MG63 (cell line): ENCODE measurements at regions not wholly inside any gene's neighbourhood (a gene's known extent, or its start where the extent isn't known, plus 50 kb on each side); places are given as distances from the start of the nearest gene placed in this dataset.
"Not testable (repeated sequence)": the region's sequence is repeated elsewhere in the genome, so short reads cannot be mapped to it uniquely, and the experiment has no call there.

Source experiments
- DNase-seq: peaks from one replicate; pipeline ENCODE4 v3.0.0-alpha.2; 2020
- H3K27me3 ChIP-seq: fragments of 250-450 bp; sonication (Bioruptor Pico); 2 replicates; pipeline ENCODE4 v1.5.1; 2020; ENCODE audit warnings: mild to moderate bottlenecking, moderate library complexity
- H3K36me3 ChIP-seq: fragments of 250-450 bp; sonication (Bioruptor Pico); 2 replicates; pipeline ENCODE4 v1.5.1; 2020; ENCODE audit warnings: mild to moderate bottlenecking, moderate library complexity
- H3K4me3 ChIP-seq: fragments of 250-450 bp; sonication (Bioruptor Pico); 2 replicates; pipeline ENCODE4 v1.5.1; 2020; ENCODE audit warnings: mild to moderate bottlenecking, moderate library complexity
- H3K9me3 ChIP-seq: fragments of 250-450 bp; sonication (Bioruptor Pico); 2 replicates; pipeline ENCODE4 v1.5.1; 2020; ENCODE audit warnings: mild to moderate bottlenecking, moderate library complexity

DNA sequence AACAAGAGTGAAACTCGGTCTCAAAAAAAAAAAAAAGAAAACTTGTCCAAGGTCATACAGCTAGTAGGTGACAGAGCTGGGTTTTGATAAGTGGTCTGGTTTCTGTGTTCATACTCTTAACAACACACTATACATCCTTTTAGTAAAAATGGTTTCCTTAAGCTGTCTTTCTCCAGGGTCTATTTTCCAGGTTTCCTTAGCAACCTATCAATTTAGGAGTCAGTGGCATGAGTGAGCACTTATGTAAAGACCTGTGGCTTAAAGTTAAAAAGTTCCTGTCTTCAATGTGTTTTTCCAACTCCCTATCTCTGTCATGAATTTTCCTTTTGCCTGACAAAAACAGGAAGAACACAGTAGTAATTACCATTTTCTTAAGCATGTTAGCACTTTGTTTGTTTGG is 480.5 kb downstream of the TMEM135 start:
- no peak for DNase-seq
- H3K9me3 ChIP-seq = 0 out of 2 replicates have a peak, but pooled peaks cover under 1% of the 10 kb centered on the region
- no peaks in the 10 kb centered on the region for H3K36me3 ChIP-seq
- H3K4me3 ChIP-seq = no peak overlapping the region
- no peaks in the 10 kb centered on the region for H3K27me3 ChIP-seq

- Histone ChIP-seq H3K9me3 (no peaks in the 10 kb centered on the region), H3K4me3 (no peak overlapping the region), H3K27me3 (no peaks in the 10 kb centered on the region), H3K36me3 (no peaks in the 10 kb centered on the region)
- DNase-seq = no peak
Measured at GRCh38 chr11:87517351-87517750, 479.6 kb downstream of the TMEM135 start.

DNA sequence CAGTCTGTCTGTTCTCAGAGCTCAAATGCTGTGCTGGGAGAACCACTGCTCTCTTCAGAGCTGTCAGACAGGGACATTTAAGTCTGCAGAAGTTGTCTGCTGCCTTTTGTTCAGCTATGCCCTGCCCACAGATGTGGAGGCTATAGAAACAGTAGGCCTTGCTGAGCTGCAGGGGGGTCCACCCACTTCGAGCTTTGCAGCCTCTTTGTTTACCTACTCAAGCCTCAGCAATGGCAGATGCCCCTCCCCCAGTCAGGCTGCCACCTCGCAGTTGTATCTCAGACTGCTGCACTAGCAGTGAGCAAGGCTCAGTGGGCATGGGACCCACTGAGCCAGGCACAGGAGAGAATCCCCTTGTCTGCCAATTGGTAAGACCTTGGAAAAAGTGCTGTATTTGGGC is 470.0 kb downstream of the TMEM135 start:
- not testable (repeated sequence) for DNase-seq, H3K27me3 ChIP-seq, H3K4me3 ChIP-seq, H3K36me3 ChIP-seq, H3K9me3 ChIP-seq

- H3K27me3 ChIP-seq, DNase-seq, H3K9me3 ChIP-seq, H3K4me3 ChIP-seq, H3K36me3 ChIP-seq: not testable (repeated sequence)
Measured at GRCh38 chr11:87506946-87507345, 469.2 kb downstream of the TMEM135 start.

DNA sequence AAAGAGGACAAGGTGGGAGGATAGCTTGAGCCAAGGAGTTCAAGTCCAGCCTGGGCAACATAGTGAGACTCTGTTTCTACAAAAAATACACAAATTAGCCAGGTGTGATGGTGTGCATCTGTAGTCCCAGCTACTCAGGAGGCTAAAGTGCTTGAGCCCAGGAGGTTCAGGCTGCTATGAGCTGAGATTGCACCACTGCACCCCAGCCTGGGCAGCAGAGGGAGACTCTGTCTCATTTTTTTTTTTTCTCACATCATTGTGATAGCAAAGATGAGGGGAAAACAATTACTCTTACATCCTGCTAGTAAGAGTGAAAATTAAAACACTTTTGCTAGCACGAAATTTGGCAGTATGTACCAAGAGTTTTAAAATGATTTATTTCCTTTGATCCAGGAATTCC is 463.7 kb downstream of the TMEM135 start:
- no peak for DNase-seq
- H3K4me3 ChIP-seq = no peak overlapping the region
- no peaks in the 10 kb centered on the region for H3K27me3 ChIP-seq
- H3K9me3 ChIP-seq = no peaks in the 10 kb centered on the region
- no peaks in the 10 kb centered on the region for H3K36me3 ChIP-seq

DNA sequence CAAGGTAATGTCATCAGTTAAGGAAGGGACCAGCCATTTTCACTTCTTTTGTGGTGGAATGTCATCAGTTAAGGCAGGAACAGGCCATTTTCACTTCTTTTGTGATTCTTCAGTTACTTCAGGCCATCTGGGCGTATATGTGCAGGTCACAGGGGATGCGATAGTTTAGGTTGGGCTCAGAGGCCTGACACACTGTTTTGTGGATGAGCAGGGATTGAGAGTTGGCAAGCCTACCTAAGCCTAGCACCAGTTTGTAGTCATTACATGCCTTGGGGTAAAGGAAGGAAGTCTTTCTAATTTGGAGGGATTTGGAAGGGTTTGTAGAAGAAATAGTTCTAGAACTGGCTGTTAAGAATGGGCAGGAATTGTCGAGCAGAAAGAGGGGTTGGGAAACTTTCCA is 457.2 kb downstream of the TMEM135 start:
- H3K4me3 ChIP-seq, H3K27me3 ChIP-seq, H3K9me3 ChIP-seq, H3K36me3 ChIP-seq, DNase-seq: not testable (repeated sequence)

DNA sequence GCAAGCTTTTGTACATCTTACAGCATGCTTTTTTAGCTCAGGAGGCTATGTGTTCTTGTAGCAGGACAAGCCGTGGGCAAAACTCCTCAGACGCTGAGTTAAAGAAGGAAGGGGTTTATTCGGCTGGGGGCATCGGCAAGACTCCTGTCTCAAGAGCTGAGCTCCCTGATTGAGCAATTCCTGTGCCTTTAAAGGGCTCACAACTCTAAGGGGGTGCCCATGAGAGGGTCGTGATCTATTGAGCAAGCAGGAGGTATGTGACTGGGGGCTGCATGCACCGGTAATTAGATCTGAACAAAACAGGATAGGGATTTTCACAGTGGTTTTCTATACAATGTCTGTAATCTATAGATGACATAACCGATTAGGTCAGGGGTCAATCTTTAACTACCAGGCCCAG is 456.3 kb downstream of the TMEM135 start:
- not testable (repeated sequence) for DNase-seq, H3K9me3 ChIP-seq, H3K36me3 ChIP-seq, H3K27me3 ChIP-seq, H3K4me3 ChIP-seq

- H3K9me3 ChIP-seq = no peaks in the 10 kb centered on the region; the same call in 1 of the 2 replicates
- DNase-seq = no peak
- no peaks in the 10 kb centered on the region for H3K27me3 ChIP-seq
- no peaks in the 10 kb centered on the region for H3K36me3 ChIP-seq
- no peak overlapping the region for H3K4me3 ChIP-seq
Measured at GRCh38 chr11:87493516-87493915, 455.8 kb downstream of the TMEM135 start.

DNA sequence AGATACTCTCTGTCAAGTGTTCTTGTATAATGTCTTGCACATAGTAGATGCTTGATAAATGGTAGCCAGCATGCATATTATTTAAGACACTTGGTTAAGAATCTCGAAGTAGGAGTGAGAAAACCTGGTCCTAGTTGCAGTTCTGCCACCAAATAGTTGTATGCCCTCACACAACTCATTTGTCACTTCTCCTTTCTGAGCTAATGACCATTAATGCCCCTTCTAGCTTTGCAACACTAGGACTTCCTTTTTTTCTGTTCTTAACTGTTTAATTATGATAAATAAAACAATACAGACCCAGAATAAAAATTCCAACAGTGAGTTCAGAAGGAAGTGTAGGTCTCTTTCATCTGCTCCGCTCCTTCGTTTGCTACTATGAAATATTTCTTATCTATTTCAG is 453.6 kb downstream of the TMEM135 start:
- H3K9me3 ChIP-seq = no peaks in the 10 kb centered on the region; the same call in 1 of the 2 replicates
- no peak overlapping the region for H3K4me3 ChIP-seq
- no peak for DNase-seq
- H3K36me3 ChIP-seq = no peaks in the 10 kb centered on the region
- H3K27me3 ChIP-seq = no peaks in the 10 kb centered on the region

DNA sequence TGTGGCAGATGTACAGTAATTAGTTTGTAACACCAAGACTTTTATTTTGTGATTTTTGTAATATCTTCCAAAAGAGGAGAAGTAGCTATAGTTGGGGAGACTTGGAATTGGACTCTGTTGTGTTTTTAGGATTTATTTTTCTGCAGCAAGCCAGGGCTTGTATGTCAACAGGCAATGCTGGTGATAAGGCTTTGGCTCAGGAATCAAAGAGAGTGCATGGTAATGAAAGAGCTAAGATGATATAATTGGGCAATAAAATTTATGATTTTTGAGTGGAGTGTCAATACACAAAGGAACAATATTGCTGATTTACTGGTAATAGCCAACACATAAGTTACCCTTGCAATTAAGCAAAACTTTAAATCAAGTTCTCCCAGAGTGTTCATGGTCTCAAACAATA is 452.9 kb downstream of the TMEM135 start:
- DNase-seq = no peak
- no peak overlapping the region for H3K4me3 ChIP-seq
- H3K27me3 ChIP-seq = no peaks in the 10 kb centered on the region
- H3K9me3 ChIP-seq = no peaks in the 10 kb centered on the region; the same call in 1 of the 2 replicates
- H3K36me3 ChIP-seq = no peaks in the 10 kb centered on the region

GRCh38 chr11:87484566-87484965 is 446.8 kb downstream of the TMEM135 start:
- H3K36me3 ChIP-seq = no peaks in the 10 kb centered on the region
- no peak for DNase-seq
- no peaks in the 10 kb centered on the region for H3K27me3 ChIP-seq
- H3K4me3 ChIP-seq = no peak overlapping the region
- no peaks in the 10 kb centered on the region; the same call in 1 of the 2 replicates for H3K9me3 ChIP-seq

GRCh38 chr11:87477321-87477720 is 439.6 kb downstream of the TMEM135 start:
- H3K36me3 ChIP-seq = no peaks in the 10 kb centered on the region
- no peak overlapping the region for H3K4me3 ChIP-seq
- no peaks in the 10 kb centered on the region for H3K27me3 ChIP-seq
- no peak for DNase-seq
- no peaks in the 10 kb centered on the region for H3K9me3 ChIP-seq

GRCh38 chr11:87473174-87473573 is 435.4 kb downstream of the TMEM135 start:
- Histone ChIP-seq H3K36me3 (no peaks in the 10 kb centered on the region), H3K27me3 (no peaks in the 10 kb centered on the region), H3K9me3 (no peaks in the 10 kb centered on the region), H3K4me3 (no peak overlapping the region)
- peak; percentile 91 for DNase-seq

DNA sequence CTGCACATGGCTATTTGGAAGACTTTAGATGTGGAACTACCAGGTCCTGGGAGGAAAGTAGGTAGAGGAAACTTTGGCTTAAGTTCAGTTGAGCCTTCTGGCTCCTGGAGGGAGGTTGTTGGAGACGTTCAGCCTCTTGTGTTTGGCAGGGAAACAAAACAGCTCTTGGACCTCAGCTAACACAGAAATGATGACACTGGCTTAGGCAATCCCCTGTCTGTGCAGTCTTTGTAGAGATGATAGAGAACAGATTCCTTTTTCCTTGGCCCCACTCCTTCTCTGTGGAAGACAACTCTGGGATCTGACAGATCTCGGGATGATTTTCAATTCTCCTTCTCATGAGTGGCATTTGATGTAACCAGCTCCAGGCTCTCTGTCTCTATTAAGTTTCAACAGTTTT is 428.5 kb downstream of the TMEM135 start:
- Histone ChIP-seq H3K9me3 (no peaks in the 10 kb centered on the region), H3K27me3 (no peaks in the 10 kb centered on the region), H3K4me3 (no peak overlapping the region), H3K36me3 (no peaks in the 10 kb centered on the region)
- peak; percentile 20 for DNase-seq

DNA sequence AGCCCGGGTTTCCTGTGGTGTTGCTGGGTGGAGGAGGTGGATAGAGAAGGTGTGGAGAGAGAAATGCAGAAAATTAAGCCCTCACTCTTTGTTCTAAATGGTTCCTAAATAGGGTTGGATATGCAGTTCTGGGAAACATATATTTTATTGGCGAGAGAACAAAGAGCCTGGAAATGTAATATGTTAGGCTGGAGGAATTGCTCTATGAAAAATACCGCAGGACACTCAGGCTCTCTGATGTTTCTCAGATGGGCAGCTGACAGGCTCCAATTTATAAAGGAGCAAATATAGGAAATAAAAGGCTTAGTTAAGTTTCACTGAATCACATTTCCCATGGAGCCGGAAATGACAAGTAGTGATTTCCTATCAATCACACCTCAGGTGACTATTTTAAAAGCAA is 428.0 kb downstream of the TMEM135 start:
- Histone ChIP-seq H3K9me3 (no peaks in the 10 kb centered on the region), H3K27me3 (no peaks in the 10 kb centered on the region), H3K4me3 (no peak overlapping the region), H3K36me3 (no peaks in the 10 kb centered on the region)
- no peak for DNase-seq

DNA sequence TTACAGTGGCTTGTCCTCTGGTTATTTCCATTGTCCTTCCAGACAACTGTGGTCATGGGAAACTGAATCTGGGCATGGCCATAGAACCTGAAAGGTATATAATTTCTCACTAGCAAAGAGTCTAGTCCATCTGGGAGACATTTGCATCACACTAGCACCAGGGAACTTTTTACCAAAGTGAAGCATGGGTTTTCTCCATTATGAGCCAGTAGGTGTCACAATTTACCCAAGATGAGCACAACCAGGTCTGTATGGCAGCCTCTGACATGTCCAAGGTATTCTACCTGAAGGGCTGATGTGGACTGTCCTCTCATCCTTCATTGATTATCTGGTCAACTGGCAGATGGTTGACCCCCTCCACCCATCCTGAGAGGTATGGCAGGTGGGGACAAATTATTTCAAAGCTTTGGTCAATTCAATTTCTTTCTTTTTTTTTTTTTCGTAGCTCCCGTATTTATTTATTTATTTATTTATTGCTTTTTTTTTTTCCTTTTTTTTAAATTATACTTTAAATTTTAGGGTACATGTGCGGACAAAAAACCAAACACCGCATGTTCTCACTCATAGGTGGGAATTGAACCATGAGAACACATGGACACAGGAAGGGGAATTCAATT is 425.9 kb downstream of the TMEM135 start:
- Histone ChIP-seq H3K4me3 (no peak overlapping the region), H3K36me3 (no peaks in the 10 kb centered on the region), H3K9me3 (no peaks in the 10 kb centered on the region), H3K27me3 (no peaks in the 10 kb centered on the region)
- DNase-seq = no peak

DNA sequence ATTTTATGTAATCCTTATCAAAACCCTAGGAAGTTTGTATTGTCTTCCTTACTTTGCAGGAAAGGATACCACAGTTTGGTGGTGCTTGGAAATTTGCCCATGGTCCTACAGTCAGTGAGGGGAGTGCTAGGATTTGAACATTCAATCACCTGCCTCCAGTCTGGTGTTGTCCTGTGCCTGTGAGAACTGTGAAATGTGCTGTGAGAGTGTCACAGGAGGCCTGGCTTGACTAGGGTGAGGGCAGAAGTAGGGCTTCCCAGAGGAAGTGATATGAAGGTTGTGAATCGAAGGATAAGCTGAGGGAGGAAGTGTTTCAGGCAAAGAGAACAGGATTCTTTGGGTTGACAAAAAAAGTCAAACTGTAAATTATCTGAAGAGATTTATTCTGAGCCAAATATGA is 424.4 kb downstream of the TMEM135 start:
- Histone ChIP-seq H3K27me3 (no peaks in the 10 kb centered on the region), H3K4me3 (no peak overlapping the region), H3K9me3 (no peaks in the 10 kb centered on the region; the same call in 1 of the 2 replicates), H3K36me3 (no peaks in the 10 kb centered on the region)
- DNase-seq = no peak

DNA sequence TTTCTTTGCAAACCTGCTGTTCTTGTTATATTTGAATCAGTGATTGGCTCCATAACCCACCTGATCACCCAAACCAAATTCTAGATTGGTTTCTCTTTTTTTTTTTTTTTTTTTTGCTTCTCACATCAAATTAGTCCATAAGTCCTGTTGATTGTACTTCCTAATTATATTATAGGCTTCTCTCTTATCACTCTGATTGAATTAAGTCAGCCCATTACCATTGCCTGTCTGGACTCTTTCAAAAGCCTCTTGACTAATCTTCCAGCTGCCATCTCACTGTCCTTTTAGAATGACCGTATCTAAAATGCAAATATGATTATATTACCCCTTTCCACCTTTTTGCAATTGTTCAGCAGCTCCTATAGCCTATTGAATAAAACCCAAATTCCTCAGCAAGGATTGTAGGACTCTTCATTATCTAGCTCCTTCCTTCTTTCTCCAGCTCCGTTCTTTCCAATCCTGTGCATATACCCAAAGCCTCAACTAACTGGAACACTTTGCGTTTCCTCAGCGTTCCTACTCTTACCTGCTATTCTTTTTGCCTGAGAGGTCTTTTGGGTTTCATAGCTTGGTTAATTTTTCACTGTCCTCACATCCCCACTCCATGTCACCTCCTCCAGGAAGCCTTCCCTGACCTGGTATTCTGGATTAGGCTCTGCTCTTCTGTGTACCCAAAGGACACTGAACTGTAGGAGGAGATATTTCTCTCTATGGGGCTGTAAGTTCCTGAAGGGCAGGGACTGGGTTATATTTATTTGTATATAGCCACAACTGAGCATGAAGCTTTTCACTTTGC is 423.3 kb downstream of the TMEM135 start:
- Histone ChIP-seq H3K27me3 (no peaks in the 10 kb centered on the region), H3K36me3 (no peaks in the 10 kb centered on the region), H3K4me3 (no peak overlapping the region), H3K9me3 (no peaks in the 10 kb centered on the region; the same call in 1 of the 2 replicates)
- DNase-seq = no peak
